SK-N-SH (cell line): ENCODE measurements at regions not wholly inside any gene's neighbourhood (a gene's known extent, or its start where the extent isn't known, plus 50 kb on each side); places are given as distances from the start of the nearest gene placed in this dataset.

Experiments used
- CTCF ChIA-PET: fragments of 300-600, 350-600 bp; formaldehyde crosslinking; extraction: SDS; loops from one replicate; lab custom pipeline; 2021; lab: Yijun Ruan, JAX
- POLR2A ChIA-PET: fragments of 350-600 bp; sonication (Branson Sonifier 250); formaldehyde crosslinking; extraction: SDS; loops from one replicate; lab custom pipeline; 2020; ENCODE audit warnings: antibody characterized with exemption, inconsistent platforms; lab: Yijun Ruan, JAX
- DNase-seq: peaks from one replicate; pipeline ENCODE4 v3.0.0; 2012
- H2AFZ ChIP-seq: fragments of 200-600 bp; sonication (generic); 2 replicates; pipeline ENCODE4 v1.8.1; 2016; ENCODE audit warnings: antibody characterized with exemption, mild to moderate bottlenecking, low read depth
- H3F3A ChIP-seq: fragments of 200-600 bp; sonication (generic); replicated peaks from 2 replicates; pipeline ENCODE3; 2016; ENCODE audit warnings: antibody characterized with exemption, mild to moderate bottlenecking; ENCODE audit not compliant: insufficient read depth
- H3K27ac ChIP-seq, 2 experiments: fragments of 200-500 bp in 1 of 2; fragments of 200-600 bp in 1 of 2; sonication (Bioruptor generic) in 1 of 2; sonication (generic), shearing (Covaris generic) in 1 of 2; 2 replicates each; pipeline versions ENCODE4 v1.5.1 to v1.6.1; 2014 to 2016; ENCODE audit warnings: low read depth in 2 of 2, inconsistent platforms in 1 of 2, low read length in 1 of 2, mild to moderate bottlenecking in 1 of 2, mixed read lengths in 1 of 2
- H3K27me3 ChIP-seq: fragments of 200-600 bp; sonication (generic), shearing (Covaris generic); 2 replicates; pipeline ENCODE4 v1.6.1; 2016; ENCODE audit warnings: mixed run types; ENCODE audit not compliant: insufficient read depth
- H3K36me3 ChIP-seq, 2 experiments: fragments of 200-500 bp in 1 of 2; fragments of 200-600 bp in 1 of 2; sonication (Bioruptor generic) in 1 of 2; sonication (generic) in 1 of 2; replicated peaks in 1 of 2; 2 replicates each; pipeline versions ENCODE3 to v1.5.1; 2014 to 2016; ENCODE audit warnings: low read length in 1 of 2, mild to moderate bottlenecking in 1 of 2; ENCODE audit not compliant: insufficient read depth in 2 of 2, control insufficient read depth in 1 of 2
- H3K4me1 ChIP-seq, 2 experiments: fragments of 200-500 bp in 1 of 2; fragments of 200-600 bp in 1 of 2; sonication (Bioruptor generic) in 1 of 2; sonication (generic), shearing (Covaris generic) in 1 of 2; 2 replicates each; pipeline versions ENCODE4 v1.5.1 to v1.6.1; 2014 to 2016; ENCODE audit warnings: low read depth in 1 of 2, low read length in 1 of 2, mixed run types in 1 of 2; ENCODE audit not compliant: insufficient read depth in 2 of 2, control insufficient read depth in 1 of 2
- H3K4me2 ChIP-seq: fragments of 200-600 bp; sonication (generic), shearing (Covaris generic); 2 replicates; pipeline ENCODE4 v1.6.1; 2017; ENCODE audit warnings: mixed run types
- H3K4me3 ChIP-seq, 2 experiments: fragments of 200-500 bp in 1 of 2; fragments of 200-600 bp in 1 of 2; sonication (Bioruptor generic) in 1 of 2; sonication (generic), shearing (Covaris generic) in 1 of 2; 2 replicates each; pipeline versions ENCODE4 v1.5.1 to v1.8.1; 2014 to 2016; ENCODE audit warnings: low read depth in 2 of 2, inconsistent platforms in 1 of 2, low read length in 1 of 2, mild to moderate bottlenecking in 1 of 2, mixed read lengths in 1 of 2, moderate library complexity in 1 of 2
- H3K79me2 ChIP-seq: fragments of 200-600 bp; sonication (generic); 2 replicates; pipeline ENCODE4 v1.8.1; 2017; ENCODE audit warnings: mild to moderate bottlenecking; ENCODE audit not compliant: insufficient read depth
- H3K9ac ChIP-seq: fragments of 200-600 bp; sonication (generic); 2 replicates; pipeline ENCODE4 v1.6.1; 2017; ENCODE audit warnings: mixed run types
- H3K9me2 ChIP-seq: fragments of 200-600 bp; sonication (generic); 2 replicates; pipeline ENCODE4 v1.6.1; 2017; ENCODE audit warnings: mixed run types
- H3K9me3 ChIP-seq: fragments of 200-600 bp; sonication (generic); 2 replicates; pipeline ENCODE4 v1.6.1; 2017; ENCODE audit warnings: mixed run types, mild to moderate bottlenecking, moderate library complexity
- H4K20me1 ChIP-seq: fragments of 200-600 bp; sonication (generic); 2 replicates; pipeline ENCODE4 v1.6.1; 2017; ENCODE audit warnings: mild to moderate bottlenecking, mixed run types; ENCODE audit not compliant: insufficient read depth
- CHD2 ChIP-seq: fragments of 150-350 bp; IDR thresholded peaks from 2 replicates; pipeline ENCODE4 v1.6.1; 2018; ENCODE audit warnings: low read length; ENCODE audit not compliant: partially characterized antibody
- EP300 ChIP-seq, 2 experiments: IDR thresholded peaks; 2 replicates each; pipeline versions ENCODE4 v1.4.0 to v1.6.1; 2012; ENCODE audit warnings: borderline replicate concordance in 1 of 2, low read depth in 1 of 2, low read length in 1 of 2
- FOSL2 ChIP-seq: IDR thresholded peaks from 2 replicates; pipeline ENCODE4 v1.4.0; 2012; ENCODE audit warnings: low read depth, mild to moderate bottlenecking, moderate library complexity, borderline replicate concordance
- GATA2 ChIP-seq: sonication (generic); formaldehyde crosslinking; IDR thresholded peaks from 2 replicates; pipeline ENCODE4 v1.5.0; 2020; ENCODE audit warnings: mild to moderate bottlenecking, missing genetic modification reagents
- MXI1 ChIP-seq: IDR thresholded peaks from 2 replicates; pipeline ENCODE4 v1.6.1; 2012; ENCODE audit warnings: mild to moderate bottlenecking, low read depth, low read length, improper control_type of control experiment
- NFIC ChIP-seq: IDR thresholded peaks from 2 replicates; pipeline ENCODE4 v1.4.0; 2012; ENCODE audit warnings: borderline replicate concordance
- RAD21 ChIP-seq: IDR thresholded peaks from 2 replicates; pipeline ENCODE4 v1.6.1; 2012; ENCODE audit warnings: mild to moderate bottlenecking, low read length
- RCOR1 ChIP-seq: fragments of 150-350 bp; IDR thresholded peaks from 2 replicates; pipeline ENCODE4 v1.6.1; 2017; ENCODE audit warnings: antibody characterized with exemption, low read length
- RXRA ChIP-seq: IDR thresholded peaks from 2 replicates; pipeline ENCODE4 v1.4.0; 2012; ENCODE audit warnings: low read depth, mild to moderate bottlenecking, borderline replicate concordance
- TAF1 ChIP-seq: IDR thresholded peaks from 2 replicates; pipeline ENCODE4 v1.6.1; 2012; ENCODE audit warnings: low read depth, mild to moderate bottlenecking, low read length, moderate library complexity, borderline replicate concordance
- TCF12 ChIP-seq: IDR thresholded peaks from 2 replicates; pipeline ENCODE4 v1.4.0; 2012
- YY1 ChIP-seq: IDR thresholded peaks from 2 replicates; pipeline ENCODE4 v1.4.0; 2012; ENCODE audit warnings: low read depth, mild to moderate bottlenecking
- WGBS: methylation state at CpG from one replicate; pipeline ENCODE4 v1.1.6; 2017; ENCODE audit warnings: low lambda C conversion rate; 5-methylcytosine and 5-hydroxymethylcytosine counted together
- TF ChIP-seq, protein P1 (sequence below): IDR thresholded peaks from 2 replicates; pipeline ENCODE4; 2012
- TF ChIP-seq, protein P2 (sequence below): fragments of 200-600 bp; sonication (generic); IDR thresholded peaks from 2 replicates; pipeline ENCODE4 v1.6.1; 2017; ENCODE audit warnings: antibody characterized with exemption, mild to moderate bottlenecking, moderate library complexity
- TF ChIP-seq, protein P3 (sequence below): fragments of 150-350 bp; IDR thresholded peaks from 2 replicates; pipeline ENCODE4 v1.6.1; 2016; ENCODE audit warnings: mild to moderate bottlenecking, low read depth, low read length

DNA sequence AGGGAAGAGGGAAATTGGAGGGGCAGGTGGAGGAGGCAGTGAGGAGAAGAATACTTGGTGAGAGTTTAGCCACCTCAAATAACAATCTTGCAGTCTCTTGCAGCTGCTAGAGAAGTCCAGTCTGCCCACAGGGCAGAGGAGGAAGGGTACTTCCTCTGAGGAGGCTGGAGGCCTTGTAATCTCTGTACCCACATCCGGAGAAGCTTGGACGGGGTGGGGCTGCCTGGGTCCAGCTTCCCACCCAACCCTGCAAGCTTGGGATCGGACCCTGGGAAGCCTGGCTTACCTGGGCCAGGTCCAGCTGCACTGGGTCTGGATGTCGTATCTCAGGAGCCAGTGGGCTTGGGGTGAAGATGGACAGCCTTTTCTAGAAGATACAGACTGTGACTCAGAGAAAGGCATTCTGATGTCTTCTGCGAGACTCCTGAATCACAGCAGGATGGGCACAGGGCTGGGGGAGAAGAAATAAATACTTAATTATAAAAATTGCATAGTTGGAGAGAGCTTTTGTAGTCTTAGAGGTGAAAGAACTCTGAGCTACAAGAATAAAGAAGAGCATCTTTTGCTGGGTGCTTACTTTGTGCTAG, 111.8 kb upstream of the JUN start:
- Histone ChIP-seq H3K4me1 (peaks cover 17 to 26% of the 10 kb centered on the region in 2 experiments; a peak in 3 of 4 replicates), H2AFZ (peak overlapping the region; percentile 57; the same call in 1 of the 2 replicates), H4K20me1 (no peaks in the 10 kb centered on the region), H3K9me2 (no peaks in the 10 kb centered on the region), H3K9me3 (no peaks in the 10 kb centered on the region), H3K36me3 (no peaks in the 10 kb centered on the region), H3K79me2 (no peaks in the 10 kb centered on the region), H3K27me3 (no peaks in the 10 kb centered on the region), H3F3A (peaks cover 10% of the 10 kb centered on the region), H3K27ac (peak overlapping the region in 1 of 2 experiments; percentile 44; a peak in 2 of 4 replicates), H3K9ac (no peak overlapping the region), H3K4me3 (no peak overlapping the region), H3K4me2 (peak overlapping the region; percentile 29; the same call in 1 of the 2 replicates)
- ChIA-PET POLR2A (no interaction called here), CTCF (interaction anchor here (0.8 to 1.5 kb wide), 2 partner anchors 12 to 160 kb away, joined by 3 read pairs; no protein-coding TSS in a partner anchor)
- DNase-seq = no peak
- WGBS = 39% methylated on average over 1 of the region's 5 CpGs
- TF ChIP-seq MXI1 (no peak), FOSL2 (0 out of 2 replicates have a peak, but pooled peaks have one; percentile 24)
- TF ChIP-seq, protein P1, sequence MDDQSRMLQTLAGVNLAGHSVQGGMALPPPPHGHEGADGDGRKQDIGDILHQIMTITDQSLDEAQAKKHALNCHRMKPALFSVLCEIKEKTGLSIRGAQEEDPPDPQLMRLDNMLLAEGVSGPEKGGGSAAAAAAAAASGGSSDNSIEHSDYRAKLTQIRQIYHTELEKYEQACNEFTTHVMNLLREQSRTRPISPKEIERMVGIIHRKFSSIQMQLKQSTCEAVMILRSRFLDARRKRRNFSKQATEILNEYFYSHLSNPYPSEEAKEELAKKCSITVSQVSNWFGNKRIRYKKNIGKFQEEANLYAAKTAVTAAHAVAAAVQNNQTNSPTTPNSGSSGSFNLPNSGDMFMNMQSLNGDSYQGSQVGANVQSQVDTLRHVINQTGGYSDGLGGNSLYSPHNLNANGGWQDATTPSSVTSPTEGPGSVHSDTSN = peak; percentile 27; the same call in 1 of the 2 replicates
- TF ChIP-seq, all 33 proteins: peak for 2

DNA sequence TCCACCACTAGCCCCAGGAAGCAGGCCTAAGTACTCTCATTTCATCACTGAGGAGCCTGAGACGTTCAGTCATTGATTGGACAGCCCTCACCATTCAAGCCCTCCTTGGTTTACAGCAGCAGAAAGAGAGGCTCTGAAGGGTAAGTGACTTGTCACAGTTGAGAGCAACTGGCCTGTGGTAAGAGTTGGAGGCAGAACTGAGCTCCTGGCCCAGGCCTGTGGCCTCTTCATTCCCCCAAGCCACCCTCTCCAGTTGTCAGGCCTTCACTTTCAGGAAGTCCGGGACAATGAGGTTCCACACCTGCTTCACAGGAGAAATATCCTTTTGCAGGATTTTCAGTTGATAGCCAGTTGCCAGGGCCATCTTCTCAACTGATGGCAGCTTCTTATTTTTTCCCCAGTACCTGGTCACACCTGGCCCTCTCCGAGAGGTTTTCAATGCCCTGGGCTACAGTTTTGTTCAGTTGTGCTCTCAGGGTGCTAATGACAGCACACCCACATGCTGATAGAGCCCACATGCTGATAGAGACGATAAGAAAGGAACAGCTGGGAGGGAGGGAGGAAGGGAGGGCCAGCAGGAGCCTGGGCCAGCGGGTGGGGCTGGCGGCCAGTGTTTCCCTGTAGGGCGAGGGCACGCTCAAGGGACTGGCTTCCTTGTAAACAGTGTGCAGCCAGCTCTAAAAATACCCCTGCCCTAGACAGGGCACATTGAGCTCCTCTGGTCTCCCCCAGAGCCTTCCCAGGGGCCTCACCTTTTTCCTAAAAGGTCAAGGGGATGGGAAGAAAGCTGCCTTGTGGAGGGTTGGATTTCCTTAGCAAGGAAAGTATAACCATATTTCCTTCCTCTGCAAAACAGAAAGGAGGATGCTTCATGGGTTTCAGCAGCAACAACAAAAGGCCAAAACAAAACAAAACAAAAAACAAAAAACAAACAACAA, 112.7 kb upstream of the JUN start:
- peaks cover 17 to 26% of the 10 kb centered on the region in 2 experiments; a peak in 3 of 4 replicates for H3K4me1 ChIP-seq
- ChIA-PET CTCF (interaction anchor here (0.8 to 1.5 kb wide), 2 partner anchors 11 to 159 kb away, joined by 3 read pairs; no protein-coding TSS in a partner anchor), POLR2A (no interaction called here)
- H3K27me3 ChIP-seq = no peaks in the 10 kb centered on the region
- peaks cover 14% of the 10 kb centered on the region for H3F3A ChIP-seq
- H2AFZ ChIP-seq = peak overlapping the region; percentile 57; the same call in 1 of the 2 replicates
- H3K27ac ChIP-seq = peak overlapping the region in 1 of 2 experiments; percentile 44; a peak in 2 of 4 replicates
- H4K20me1 ChIP-seq = no peaks in the 10 kb centered on the region
- no peak overlapping the region for H3K9ac ChIP-seq
- H3K9me2 ChIP-seq = no peaks in the 10 kb centered on the region
- H3K36me3 ChIP-seq = no peaks in the 10 kb centered on the region
- no peaks in the 10 kb centered on the region for H3K79me2 ChIP-seq
- H3K9me3 ChIP-seq = no peaks in the 10 kb centered on the region
- TF ChIP-seq RAD21 (peak; percentile 30), TCF12 (0 out of 2 replicates have a peak, but pooled peaks have one; percentile 33), RXRA (no peak), NFIC (no peak), RCOR1 (peak; percentile 69; the same call in 1 of the 2 replicates), CHD2 (peak; percentile 39), TAF1 (no peak), YY1 (no peak), EP300 (IDR thresholded peaks at IDR 0.05; ENCODE audit: borderline replicate concordance in 1 of 2, low read depth in 1 of 2, low read length in 1 of 2) (peak in 1 of 2 experiments; percentile 70; a peak in 2 of 4 replicates), GATA2 (CRISPR knock-in tag) (peak; percentile 95)
- TF ChIP-seq, protein P1 = 0 out of 2 replicates have a peak, but pooled peaks have one; percentile 10
- TF ChIP-seq, protein P2, sequence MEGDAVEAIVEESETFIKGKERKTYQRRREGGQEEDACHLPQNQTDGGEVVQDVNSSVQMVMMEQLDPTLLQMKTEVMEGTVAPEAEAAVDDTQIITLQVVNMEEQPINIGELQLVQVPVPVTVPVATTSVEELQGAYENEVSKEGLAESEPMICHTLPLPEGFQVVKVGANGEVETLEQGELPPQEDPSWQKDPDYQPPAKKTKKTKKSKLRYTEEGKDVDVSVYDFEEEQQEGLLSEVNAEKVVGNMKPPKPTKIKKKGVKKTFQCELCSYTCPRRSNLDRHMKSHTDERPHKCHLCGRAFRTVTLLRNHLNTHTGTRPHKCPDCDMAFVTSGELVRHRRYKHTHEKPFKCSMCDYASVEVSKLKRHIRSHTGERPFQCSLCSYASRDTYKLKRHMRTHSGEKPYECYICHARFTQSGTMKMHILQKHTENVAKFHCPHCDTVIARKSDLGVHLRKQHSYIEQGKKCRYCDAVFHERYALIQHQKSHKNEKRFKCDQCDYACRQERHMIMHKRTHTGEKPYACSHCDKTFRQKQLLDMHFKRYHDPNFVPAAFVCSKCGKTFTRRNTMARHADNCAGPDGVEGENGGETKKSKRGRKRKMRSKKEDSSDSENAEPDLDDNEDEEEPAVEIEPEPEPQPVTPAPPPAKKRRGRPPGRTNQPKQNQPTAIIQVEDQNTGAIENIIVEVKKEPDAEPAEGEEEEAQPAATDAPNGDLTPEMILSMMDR = no peak
- TF ChIP-seq, protein P3, sequence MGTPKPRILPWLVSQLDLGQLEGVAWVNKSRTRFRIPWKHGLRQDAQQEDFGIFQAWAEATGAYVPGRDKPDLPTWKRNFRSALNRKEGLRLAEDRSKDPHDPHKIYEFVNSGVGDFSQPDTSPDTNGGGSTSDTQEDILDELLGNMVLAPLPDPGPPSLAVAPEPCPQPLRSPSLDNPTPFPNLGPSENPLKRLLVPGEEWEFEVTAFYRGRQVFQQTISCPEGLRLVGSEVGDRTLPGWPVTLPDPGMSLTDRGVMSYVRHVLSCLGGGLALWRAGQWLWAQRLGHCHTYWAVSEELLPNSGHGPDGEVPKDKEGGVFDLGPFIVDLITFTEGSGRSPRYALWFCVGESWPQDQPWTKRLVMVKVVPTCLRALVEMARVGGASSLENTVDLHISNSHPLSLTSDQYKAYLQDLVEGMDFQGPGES = no peak
- peak overlapping the region; percentile 29; the same call in 1 of the 2 replicates for H3K4me2 ChIP-seq
- no peak overlapping the region for H3K4me3 ChIP-seq
- DNase-seq = peak; percentile 73
- 71% methylated on average over 4 of the region's 8 CpGs for WGBS
